NB4 (cell line): ENCODE measurements at regions not wholly inside any gene's neighbourhood (a gene's known extent, or its start where the extent isn't known, plus 50 kb on each side); places are given as distances from the start of the nearest gene placed in this dataset.
"Not testable (repeated sequence)": the region's sequence is repeated elsewhere in the genome, so short reads cannot be mapped to it uniquely, and the experiment has no call there.

ENCODE experiments used
- DNase-seq: peaks from one replicate; pipeline ENCODE4 v3.0.0; 2010; ENCODE audit warnings: low read depth
- H3K4me3 ChIP-seq: one replicate; pipeline ENCODE4 v1.5.1; 2011; ENCODE audit warnings: mild to moderate bottlenecking, low read depth, low read length, moderate library complexity
- MYC ChIP-seq: IDR thresholded peaks from 2 replicates; pipeline ENCODE4 v1.6.1; 2011; ENCODE audit warnings: low read depth, low read length
- POLR2A ChIP-seq: IDR thresholded peaks from 2 replicates; pipeline ENCODE4 v1.6.1; 2011; ENCODE audit warnings: mild to moderate bottlenecking; ENCODE audit not compliant: insufficient read length; ENCODE audit errors: extremely low read depth
- TF ChIP-seq, protein P1 (sequence below): IDR thresholded peaks from 2 replicates; pipeline ENCODE4 v1.6.1; 2011; ENCODE audit warnings: low read depth, low read length
- TF ChIP-seq, protein P2 (sequence below): IDR thresholded peaks from one replicate; pipeline ENCODE4 v1.5.1; 2012; ENCODE audit warnings: low read depth, low read length

DNA sequence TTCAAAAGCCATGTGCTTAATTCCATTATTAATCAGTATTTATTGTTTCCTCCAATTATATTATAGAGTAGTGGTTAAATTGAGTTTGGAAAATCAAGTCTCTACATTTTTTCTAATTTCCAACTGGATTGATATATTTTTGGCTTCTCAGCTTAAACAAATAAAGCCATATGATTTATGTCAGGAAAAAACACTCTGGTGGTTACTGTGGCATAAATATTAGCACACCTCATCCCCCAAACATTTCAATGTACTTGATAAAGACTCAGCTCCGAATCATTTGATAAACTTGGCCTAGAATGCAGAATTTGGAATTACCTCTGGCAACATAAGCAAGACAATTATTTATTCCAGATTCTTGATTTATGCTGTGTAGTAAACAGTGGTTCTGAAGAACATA is 2313.8 kb downstream of the ARAP2 start:
- DNase-seq: no peak
- no peak overlapping the region for H3K4me3 ChIP-seq
- TF ChIP-seq MYC (no peak), POLR2A (no peak)
- TF ChIP-seq, protein P1, sequence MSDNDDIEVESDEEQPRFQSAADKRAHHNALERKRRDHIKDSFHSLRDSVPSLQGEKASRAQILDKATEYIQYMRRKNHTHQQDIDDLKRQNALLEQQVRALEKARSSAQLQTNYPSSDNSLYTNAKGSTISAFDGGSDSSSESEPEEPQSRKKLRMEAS: no peak
- TF ChIP-seq, protein P2, sequence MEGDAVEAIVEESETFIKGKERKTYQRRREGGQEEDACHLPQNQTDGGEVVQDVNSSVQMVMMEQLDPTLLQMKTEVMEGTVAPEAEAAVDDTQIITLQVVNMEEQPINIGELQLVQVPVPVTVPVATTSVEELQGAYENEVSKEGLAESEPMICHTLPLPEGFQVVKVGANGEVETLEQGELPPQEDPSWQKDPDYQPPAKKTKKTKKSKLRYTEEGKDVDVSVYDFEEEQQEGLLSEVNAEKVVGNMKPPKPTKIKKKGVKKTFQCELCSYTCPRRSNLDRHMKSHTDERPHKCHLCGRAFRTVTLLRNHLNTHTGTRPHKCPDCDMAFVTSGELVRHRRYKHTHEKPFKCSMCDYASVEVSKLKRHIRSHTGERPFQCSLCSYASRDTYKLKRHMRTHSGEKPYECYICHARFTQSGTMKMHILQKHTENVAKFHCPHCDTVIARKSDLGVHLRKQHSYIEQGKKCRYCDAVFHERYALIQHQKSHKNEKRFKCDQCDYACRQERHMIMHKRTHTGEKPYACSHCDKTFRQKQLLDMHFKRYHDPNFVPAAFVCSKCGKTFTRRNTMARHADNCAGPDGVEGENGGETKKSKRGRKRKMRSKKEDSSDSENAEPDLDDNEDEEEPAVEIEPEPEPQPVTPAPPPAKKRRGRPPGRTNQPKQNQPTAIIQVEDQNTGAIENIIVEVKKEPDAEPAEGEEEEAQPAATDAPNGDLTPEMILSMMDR: no peak

DNA sequence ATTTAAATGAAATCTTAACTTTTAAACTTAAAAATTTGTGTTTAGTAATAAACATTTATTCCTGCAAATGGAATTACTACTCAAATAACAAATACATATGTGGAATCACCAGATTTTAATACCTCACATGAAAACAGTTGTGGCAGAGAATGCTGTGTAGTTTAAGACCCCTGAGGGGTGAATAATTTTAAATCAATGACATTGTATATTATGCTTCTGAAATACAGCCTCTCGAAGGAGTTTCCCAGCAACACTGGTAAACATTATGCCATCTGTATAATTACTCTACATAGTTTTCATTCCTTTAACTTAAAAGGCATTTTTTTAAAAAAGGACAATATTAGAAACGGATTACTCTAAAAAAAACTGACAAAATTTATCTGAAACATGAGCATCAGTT is 2313.3 kb downstream of the ARAP2 start:
- no peak for TF ChIP-seq POLR2A
- TF ChIP-seq, protein P2: no peak
- TF ChIP-seq MYC: no peak
- TF ChIP-seq, protein P1: no peak
- DNase-seq: no peak
- H3K4me3 ChIP-seq: no peak overlapping the region

DNA sequence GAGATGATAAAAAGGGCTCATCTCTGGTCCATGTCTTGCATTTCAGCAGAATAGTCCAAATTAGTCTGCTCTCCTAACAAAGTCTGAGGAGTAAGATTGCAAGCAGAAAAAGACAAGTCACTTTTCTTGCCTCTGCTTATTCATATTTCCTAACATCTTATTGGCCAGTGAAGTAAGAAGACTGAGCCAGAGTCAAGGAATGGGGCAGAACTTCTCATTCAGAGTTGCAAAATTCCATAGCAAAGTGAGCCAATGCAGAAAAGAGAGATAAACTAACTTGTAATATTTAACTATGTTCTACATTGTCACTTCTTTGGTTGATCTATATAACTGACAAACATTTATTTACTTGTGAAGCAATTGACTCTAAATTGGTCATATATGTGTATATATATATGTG is 2304.0 kb downstream of the ARAP2 start:
- no peak for DNase-seq

DNA sequence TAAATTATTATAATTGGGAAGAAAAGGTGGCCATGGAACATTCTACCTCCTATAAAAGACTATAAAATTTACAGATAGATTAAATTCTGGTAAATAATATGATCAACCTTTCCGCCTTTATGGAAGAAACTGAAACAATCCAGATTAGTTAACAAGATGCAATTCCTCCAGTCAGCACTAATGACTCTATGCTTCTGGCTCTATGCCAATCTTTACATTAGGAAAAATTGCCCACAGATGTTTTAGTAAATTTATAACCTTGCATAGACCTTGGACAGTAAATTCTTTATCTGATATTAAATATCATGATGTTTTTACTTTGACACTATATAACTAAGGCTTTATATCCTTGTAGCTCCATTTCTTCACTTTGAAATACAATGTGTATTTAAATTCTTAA is 2302.5 kb downstream of the ARAP2 start:
- no peak for DNase-seq
- TF ChIP-seq, protein P1: no peak
- TF ChIP-seq, protein P2: no peak
- no peak for TF ChIP-seq POLR2A
- no peak for TF ChIP-seq MYC

More for the DNA sequence above, 2304.0 kb downstream of the ARAP2 start:
- TF ChIP-seq, protein P1: no peak
- TF ChIP-seq, protein P2: no peak
- no peak for TF ChIP-seq MYC
- TF ChIP-seq POLR2A: no peak
- no peak overlapping the region for H3K4me3 ChIP-seq

DNA sequence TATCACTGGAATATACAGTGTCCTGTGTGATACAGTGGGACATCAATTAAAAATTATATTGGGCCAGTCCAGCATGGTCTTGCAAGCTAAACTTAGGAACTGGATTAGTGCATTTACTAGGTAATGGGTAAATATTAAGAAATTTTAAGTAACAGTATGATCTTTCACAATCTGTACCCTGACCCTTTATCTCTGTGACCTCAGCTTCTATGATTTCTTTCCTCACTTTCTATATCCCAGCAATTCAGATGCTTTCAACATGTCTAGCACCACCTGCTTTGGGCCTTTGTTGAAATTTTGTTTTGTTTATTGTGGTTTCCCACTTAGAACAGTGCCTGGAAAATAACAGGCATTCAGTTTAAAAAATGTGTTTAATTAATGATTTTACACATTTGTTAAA is 2295.4 kb downstream of the ARAP2 start:
- no peak overlapping the region for H3K4me3 ChIP-seq
- TF ChIP-seq POLR2A: no peak
- no peak for DNase-seq

More for the DNA sequence above, 2302.5 kb downstream of the ARAP2 start:
- H3K4me3 ChIP-seq: no peak overlapping the region

DNA sequence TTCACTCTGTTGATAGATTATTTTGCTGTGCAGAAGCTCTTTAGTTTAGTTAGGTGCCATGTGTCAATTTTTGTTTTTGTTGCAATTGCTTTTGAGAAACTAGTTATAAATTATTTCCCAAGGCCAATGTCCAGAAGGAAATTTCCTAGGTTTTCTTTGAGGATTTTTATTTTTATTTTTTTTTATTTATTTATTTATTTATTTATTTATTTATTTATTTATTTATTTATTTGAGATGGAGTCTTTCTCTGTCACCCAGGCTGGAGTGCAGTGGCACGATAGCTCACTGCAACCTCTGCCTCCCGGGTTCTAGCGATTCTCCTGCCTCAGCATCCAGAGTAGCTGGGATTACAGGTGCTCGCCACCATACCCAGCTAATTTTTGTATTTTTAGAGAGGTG is 2290.5 kb downstream of the ARAP2 start:
- not testable (repeated sequence) for DNase-seq, H3K4me3 ChIP-seq

DNA sequence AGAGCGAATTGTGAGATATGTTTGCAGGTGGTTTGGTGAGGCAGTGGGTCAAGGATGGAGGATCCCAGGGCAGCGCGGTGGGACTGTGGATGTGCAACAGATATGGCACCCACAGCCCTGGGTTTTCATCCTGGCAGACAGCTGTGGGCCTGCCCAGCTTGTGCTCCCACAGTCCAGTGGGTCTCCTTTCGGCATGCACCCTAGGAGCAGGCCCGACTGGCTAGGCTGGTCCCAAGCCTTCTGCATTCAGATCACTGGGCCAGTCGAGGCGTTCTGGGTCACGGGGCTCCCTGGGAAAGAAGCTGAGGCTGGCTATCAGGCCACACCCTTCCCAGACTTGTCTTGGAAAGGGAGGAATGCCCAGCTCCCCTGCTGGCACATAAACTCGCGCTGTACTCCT is 2289.6 kb downstream of the ARAP2 start:
- no peak overlapping the region for H3K4me3 ChIP-seq
- TF ChIP-seq, protein P1: no peak
- no peak for TF ChIP-seq MYC
- no peak for DNase-seq
